OCI-LY3 (cell line): ENCODE measurements at regions not wholly inside any gene's neighbourhood (a gene's known extent, or its start where the extent isn't known, plus 50 kb on each side); places are given as distances from the start of the nearest gene placed in this dataset.

Source experiments
- CTCF ChIP-seq: fragments of 200-600, 300-600 bp; sonication (generic); IDR thresholded peaks from 2 replicates; pipeline ENCODE4 v1.5.1; 2014; ENCODE audit warnings: antibody characterized with exemption, low read length, low read depth
- EZH2phosphoT487 ChIP-seq: fragments of 200-600 bp; shearing (Covaris generic); IDR thresholded peaks from 2 replicates; pipeline ENCODE4 v1.6.1; 2018; ENCODE audit warnings: antibody characterized with exemption, mixed run types, low read depth

GRCh38 chr14:104358528-104359300, 220.3 kb downstream of the KIF26A start:
- TF ChIP-seq EZH2phosphoT487 (no peak), CTCF (no peak)
